ENCODE measurements at regions not wholly inside any gene's neighbourhood (a gene's known extent, or its start where the extent isn't known, plus 50 kb on each side); places are given as distances from the start of the nearest gene placed in this dataset.

DNA sequence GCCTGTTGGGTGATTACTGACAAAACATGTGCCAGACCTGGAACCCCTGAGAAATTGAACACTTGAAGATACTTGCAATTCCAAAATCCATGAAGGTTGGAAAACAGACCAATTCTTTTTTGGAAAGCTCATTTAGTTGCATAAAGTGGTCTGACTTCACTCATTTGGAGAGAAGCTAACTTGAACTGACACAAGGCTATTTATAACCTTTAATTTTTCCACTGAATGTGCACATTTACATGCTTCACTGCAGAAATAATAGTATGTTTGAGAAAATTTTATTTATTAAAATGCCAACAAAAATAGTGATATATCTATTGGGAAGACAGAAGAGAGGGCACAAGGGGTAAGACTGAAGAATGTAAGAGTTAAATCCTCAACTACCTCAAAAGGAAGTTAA lies 92.1 kb downstream of the MOBP start:
- TF ChIP-seq, protein P1, sequence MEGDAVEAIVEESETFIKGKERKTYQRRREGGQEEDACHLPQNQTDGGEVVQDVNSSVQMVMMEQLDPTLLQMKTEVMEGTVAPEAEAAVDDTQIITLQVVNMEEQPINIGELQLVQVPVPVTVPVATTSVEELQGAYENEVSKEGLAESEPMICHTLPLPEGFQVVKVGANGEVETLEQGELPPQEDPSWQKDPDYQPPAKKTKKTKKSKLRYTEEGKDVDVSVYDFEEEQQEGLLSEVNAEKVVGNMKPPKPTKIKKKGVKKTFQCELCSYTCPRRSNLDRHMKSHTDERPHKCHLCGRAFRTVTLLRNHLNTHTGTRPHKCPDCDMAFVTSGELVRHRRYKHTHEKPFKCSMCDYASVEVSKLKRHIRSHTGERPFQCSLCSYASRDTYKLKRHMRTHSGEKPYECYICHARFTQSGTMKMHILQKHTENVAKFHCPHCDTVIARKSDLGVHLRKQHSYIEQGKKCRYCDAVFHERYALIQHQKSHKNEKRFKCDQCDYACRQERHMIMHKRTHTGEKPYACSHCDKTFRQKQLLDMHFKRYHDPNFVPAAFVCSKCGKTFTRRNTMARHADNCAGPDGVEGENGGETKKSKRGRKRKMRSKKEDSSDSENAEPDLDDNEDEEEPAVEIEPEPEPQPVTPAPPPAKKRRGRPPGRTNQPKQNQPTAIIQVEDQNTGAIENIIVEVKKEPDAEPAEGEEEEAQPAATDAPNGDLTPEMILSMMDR (IDR thresholded peaks at IDR 0.05), result no peak
- no peak for TF ChIP-seq ZFP36 (IDR thresholded peaks at IDR 0.05; ENCODE audit: borderline replicate concordance, partially characterized antibody)
- no peak for TF ChIP-seq POLR2A (IDR thresholded peaks at IDR 0.05; ENCODE audit: low read length)
- no peak for TF ChIP-seq RFX5 (IDR thresholded peaks at IDR 0.05)
- no peak for TF ChIP-seq TP53 (CRISPR knock-in tag; IDR thresholded peaks at IDR 0.05)
- TF ChIP-seq, protein P2, sequence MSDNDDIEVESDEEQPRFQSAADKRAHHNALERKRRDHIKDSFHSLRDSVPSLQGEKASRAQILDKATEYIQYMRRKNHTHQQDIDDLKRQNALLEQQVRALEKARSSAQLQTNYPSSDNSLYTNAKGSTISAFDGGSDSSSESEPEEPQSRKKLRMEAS (IDR thresholded peaks at IDR 0.05), result no peak
- TF ChIP-seq BHLHE40 (IDR thresholded peaks at IDR 0.05; ENCODE audit: low read depth, low read length), result no peak
- no peak for TF ChIP-seq ZC3H11A (IDR thresholded peaks at IDR 0.05)
- TF ChIP-seq PHF8 (IDR thresholded peaks at IDR 0.05; ENCODE audit: borderline replicate concordance, low read depth), result no peak
- no peak for TF ChIP-seq HOXA7 (CRISPR knock-in tag; IDR thresholded peaks at IDR 0.05)
- no peak for TF ChIP-seq KDM1A (IDR thresholded peaks at IDR 0.05; ENCODE audit: low read depth)
- TF ChIP-seq CBX8 (IDR thresholded peaks at IDR 0.05), result no peak

Measured in A549 (cell line).